HL-60 (cell line): ENCODE measurements at regions not wholly inside any gene's neighbourhood (a gene's known extent, or its start where the extent isn't known, plus 50 kb on each side); places are given as distances from the start of the nearest gene placed in this dataset.

Experiments
- DNase-seq, 2 experiments: peaks; one replicate each; pipeline ENCODE4 v3.0.0-alpha.2; 2010 to 2020; ENCODE audit warnings: low read depth in 1 of 2, low spot score in 1 of 2
- H3K27ac ChIP-seq: fragments of 250-450 bp; sonication (Bioruptor Pico); replicated peaks from 2 replicates; pipeline ENCODE4 v1.5.1; 2020; ENCODE audit warnings: mild to moderate bottlenecking, moderate library complexity
- H3K27me3 ChIP-seq: fragments of 250-450 bp; sonication (Bioruptor Pico); 2 replicates; pipeline ENCODE4 v1.5.1; 2021; ENCODE audit warnings: mild to moderate bottlenecking, moderate library complexity; ENCODE audit not compliant: insufficient read depth, poor library complexity, severe bottlenecking
- H3K4me3 ChIP-seq: replicated peaks from 2 replicates; pipeline ENCODE4 v1.5.1; 2011; ENCODE audit warnings: mild to moderate bottlenecking, control low read depth, low read length; ENCODE audit not compliant: insufficient read depth
- GABPA ChIP-seq: IDR thresholded peaks from 2 replicates; pipeline ENCODE4 v1.6.1; 2012; ENCODE audit warnings: low read depth
- POLR2AphosphoS5 ChIP-seq: IDR thresholded peaks from 2 replicates; pipeline ENCODE4 v1.6.1; 2012; ENCODE audit warnings: low read depth
- SPI1 ChIP-seq: IDR thresholded peaks from 2 replicates; pipeline ENCODE4 v1.6.1; 2012; ENCODE audit warnings: low read depth, mild to moderate bottlenecking, borderline replicate concordance
- TF ChIP-seq, protein P1 (sequence below): IDR thresholded peaks from one replicate; pipeline ENCODE4 v1.5.1; 2011; ENCODE audit warnings: low read length, control low read depth, inconsistent platforms; ENCODE audit not compliant: insufficient read depth
- TF ChIP-seq, protein P2 (sequence below): IDR thresholded peaks from 2 replicates; pipeline ENCODE4 v1.6.1; 2012; ENCODE audit warnings: low read depth; ENCODE audit not compliant: insufficient replicate concordance

DNA sequence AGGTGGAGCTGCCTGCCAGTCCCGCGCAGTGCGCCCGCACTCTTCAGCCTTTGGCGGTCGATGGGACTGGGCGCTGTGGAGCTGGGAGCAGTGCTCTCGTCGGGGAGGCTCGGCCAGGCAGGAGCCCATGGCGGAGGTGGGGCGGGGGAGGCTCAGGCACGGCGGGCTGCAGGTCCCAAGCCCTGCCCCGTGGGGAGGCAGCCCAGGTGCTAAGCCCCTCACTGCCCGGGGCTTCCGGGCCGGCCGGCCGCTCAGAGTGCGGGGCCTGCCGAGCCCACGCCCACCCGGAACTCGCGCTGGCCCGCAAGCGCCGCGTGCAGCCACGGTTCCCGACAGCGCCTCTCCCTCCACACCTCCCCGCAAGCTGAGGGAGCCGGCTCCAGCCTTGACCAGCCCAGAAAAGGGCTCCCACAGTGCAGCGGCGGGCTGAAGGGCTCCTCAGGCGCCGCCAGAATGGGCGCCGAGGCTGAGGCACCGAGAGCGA, 316.4 kb downstream of the RND3 start:
- TF ChIP-seq, protein P1, sequence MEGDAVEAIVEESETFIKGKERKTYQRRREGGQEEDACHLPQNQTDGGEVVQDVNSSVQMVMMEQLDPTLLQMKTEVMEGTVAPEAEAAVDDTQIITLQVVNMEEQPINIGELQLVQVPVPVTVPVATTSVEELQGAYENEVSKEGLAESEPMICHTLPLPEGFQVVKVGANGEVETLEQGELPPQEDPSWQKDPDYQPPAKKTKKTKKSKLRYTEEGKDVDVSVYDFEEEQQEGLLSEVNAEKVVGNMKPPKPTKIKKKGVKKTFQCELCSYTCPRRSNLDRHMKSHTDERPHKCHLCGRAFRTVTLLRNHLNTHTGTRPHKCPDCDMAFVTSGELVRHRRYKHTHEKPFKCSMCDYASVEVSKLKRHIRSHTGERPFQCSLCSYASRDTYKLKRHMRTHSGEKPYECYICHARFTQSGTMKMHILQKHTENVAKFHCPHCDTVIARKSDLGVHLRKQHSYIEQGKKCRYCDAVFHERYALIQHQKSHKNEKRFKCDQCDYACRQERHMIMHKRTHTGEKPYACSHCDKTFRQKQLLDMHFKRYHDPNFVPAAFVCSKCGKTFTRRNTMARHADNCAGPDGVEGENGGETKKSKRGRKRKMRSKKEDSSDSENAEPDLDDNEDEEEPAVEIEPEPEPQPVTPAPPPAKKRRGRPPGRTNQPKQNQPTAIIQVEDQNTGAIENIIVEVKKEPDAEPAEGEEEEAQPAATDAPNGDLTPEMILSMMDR, result no peak
- TF ChIP-seq GABPA (no peak), POLR2AphosphoS5 (no peak), SPI1 (no peak)
- TF ChIP-seq, protein P2, sequence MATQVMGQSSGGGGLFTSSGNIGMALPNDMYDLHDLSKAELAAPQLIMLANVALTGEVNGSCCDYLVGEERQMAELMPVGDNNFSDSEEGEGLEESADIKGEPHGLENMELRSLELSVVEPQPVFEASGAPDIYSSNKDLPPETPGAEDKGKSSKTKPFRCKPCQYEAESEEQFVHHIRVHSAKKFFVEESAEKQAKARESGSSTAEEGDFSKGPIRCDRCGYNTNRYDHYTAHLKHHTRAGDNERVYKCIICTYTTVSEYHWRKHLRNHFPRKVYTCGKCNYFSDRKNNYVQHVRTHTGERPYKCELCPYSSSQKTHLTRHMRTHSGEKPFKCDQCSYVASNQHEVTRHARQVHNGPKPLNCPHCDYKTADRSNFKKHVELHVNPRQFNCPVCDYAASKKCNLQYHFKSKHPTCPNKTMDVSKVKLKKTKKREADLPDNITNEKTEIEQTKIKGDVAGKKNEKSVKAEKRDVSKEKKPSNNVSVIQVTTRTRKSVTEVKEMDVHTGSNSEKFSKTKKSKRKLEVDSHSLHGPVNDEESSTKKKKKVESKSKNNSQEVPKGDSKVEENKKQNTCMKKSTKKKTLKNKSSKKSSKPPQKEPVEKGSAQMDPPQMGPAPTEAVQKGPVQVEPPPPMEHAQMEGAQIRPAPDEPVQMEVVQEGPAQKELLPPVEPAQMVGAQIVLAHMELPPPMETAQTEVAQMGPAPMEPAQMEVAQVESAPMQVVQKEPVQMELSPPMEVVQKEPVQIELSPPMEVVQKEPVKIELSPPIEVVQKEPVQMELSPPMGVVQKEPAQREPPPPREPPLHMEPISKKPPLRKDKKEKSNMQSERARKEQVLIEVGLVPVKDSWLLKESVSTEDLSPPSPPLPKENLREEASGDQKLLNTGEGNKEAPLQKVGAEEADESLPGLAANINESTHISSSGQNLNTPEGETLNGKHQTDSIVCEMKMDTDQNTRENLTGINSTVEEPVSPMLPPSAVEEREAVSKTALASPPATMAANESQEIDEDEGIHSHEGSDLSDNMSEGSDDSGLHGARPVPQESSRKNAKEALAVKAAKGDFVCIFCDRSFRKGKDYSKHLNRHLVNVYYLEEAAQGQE, result no peak
- H3K27me3 ChIP-seq, result no peaks in the 10 kb centered on the region
- no peak for DNase-seq
- H3K4me3 ChIP-seq, result no peak overlapping the region
- H3K27ac ChIP-seq, result no peak overlapping the region

DNA sequence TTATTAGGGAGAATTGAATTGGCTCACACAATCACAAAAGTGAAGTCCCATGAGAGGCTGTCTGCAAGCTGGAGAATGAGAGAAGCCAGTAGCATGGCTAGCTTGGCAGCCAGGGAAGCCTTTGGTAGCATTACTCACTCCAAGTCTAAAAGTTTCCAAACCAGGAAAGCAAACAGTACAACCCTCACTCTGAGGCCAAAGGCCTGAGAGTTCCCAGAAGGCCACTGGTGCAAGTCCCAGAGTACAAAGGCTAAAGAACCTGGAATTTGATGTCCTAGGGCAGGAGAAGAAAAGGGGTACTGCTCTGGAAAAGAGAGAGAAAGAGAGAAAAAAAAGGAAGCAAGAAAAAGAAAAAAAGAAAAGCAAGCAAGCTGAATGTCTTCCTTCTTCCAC, 318.2 kb downstream of the RND3 start:
- TF ChIP-seq GABPA, result no peak
- TF ChIP-seq, protein P1, result no peak
- no peak for TF ChIP-seq POLR2AphosphoS5
- TF ChIP-seq SPI1, result no peak
- TF ChIP-seq, protein P2, result no peak
- Histone ChIP-seq H3K27ac (no peak overlapping the region), H3K27me3 (no peaks in the 10 kb centered on the region), H3K4me3 (no peak overlapping the region)
- DNase-seq, result no peak

DNA sequence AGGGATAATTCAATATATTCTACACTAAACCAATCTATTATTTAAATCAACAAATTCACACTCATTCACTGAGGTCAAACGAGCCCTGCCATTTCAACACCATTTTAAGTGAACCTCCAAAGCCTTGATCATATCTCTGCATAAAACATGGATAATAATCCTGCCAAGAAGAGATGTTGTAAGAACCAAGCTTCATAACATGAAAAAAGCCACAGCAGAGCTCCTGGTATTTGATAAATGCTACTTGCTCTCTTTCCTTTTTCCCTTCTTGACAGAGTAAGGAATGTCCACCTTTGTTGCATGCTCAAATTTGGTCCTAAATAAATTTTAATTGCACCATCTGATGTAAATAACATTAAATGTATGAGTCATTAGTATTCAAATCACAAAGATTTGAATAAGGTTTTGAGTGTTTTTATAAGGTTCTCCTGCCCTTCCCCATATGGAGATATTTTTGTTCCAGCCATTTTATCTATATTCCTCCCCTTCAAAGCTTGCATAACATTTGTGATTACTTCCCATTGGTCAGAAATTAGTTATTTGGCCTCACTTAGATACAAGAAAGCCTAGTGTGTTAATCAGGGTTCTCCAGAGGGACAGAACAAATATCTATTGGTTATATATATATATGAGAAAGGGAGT, 318.8 kb downstream of the RND3 start:
- Histone ChIP-seq H3K27ac (no peak overlapping the region), H3K27me3 (no peaks in the 10 kb centered on the region), H3K4me3 (no peak overlapping the region)
- TF ChIP-seq, protein P1, result no peak
- TF ChIP-seq SPI1, result no peak
- TF ChIP-seq POLR2AphosphoS5, result no peak
- TF ChIP-seq GABPA, result no peak
- TF ChIP-seq, protein P2, result no peak
- DNase-seq, result no peak
